Lung (tissue), 11 donors: ENCODE measurements at regions not wholly inside any gene's neighbourhood (a gene's known extent, or its start where the extent isn't known, plus 50 kb on each side); places are given as distances from the start of the nearest gene placed in this dataset.
"Not testable (repeated sequence)": the region's sequence is repeated elsewhere in the genome, so short reads cannot be mapped to it uniquely, and the experiment has no call there.

Experiments
- ATAC-seq: fragments of 200-7000 bp; cut with Tn5 transposase; one replicate; pipeline ENCODE4 v1.9.1; 2020; ENCODE audit warnings: moderate number of reproducible peaks; ENCODE audit not compliant: insufficient read depth, low FRiP score
- DNase-seq, 3 donors: peaks; one replicate each; pipeline ENCODE4 v3.0.0-alpha.2; 2013 to 2017
- H3K27ac ChIP-seq, 2 donors: one replicate each; pipeline ENCODE4 v1.5.1; 2013; ENCODE audit warnings: mild to moderate bottlenecking in 2 of 2, moderate library complexity in 2 of 2, control low read depth in 1 of 2, inconsistent platforms in 1 of 2, low read depth in 1 of 2, low read length in 1 of 2
- H3K27me3 ChIP-seq, 3 donors: one replicate each; pipeline ENCODE4 v1.5.1; 2013; ENCODE audit warnings: low read length in 2 of 3; ENCODE audit not compliant: control insufficient read depth in 3 of 3, insufficient read depth in 3 of 3
- H3K36me3 ChIP-seq, 4 donors: one replicate each; pipeline ENCODE4 v1.5.1; 2013; ENCODE audit warnings: low read length in 4 of 4, mild to moderate bottlenecking in 1 of 4, moderate library complexity in 1 of 4; ENCODE audit not compliant: control insufficient read depth in 4 of 4, insufficient read depth in 4 of 4
- H3K4me1 ChIP-seq, 5 donors: one replicate each; pipeline ENCODE4 v1.5.1; 2013; ENCODE audit warnings: low read length in 5 of 5, mild to moderate bottlenecking in 2 of 5, moderate library complexity in 1 of 5; ENCODE audit not compliant: control insufficient read depth in 5 of 5, insufficient read depth in 5 of 5
- H3K4me3 ChIP-seq: one replicate; pipeline ENCODE4 v1.5.1; 2013; ENCODE audit warnings: mild to moderate bottlenecking, control low read depth, moderate library complexity
- H3K9ac ChIP-seq, 2 donors: one replicate each; pipeline ENCODE4 v1.5.1; 2013; ENCODE audit warnings: low read length in 2 of 2, control low read depth in 1 of 2; ENCODE audit not compliant: insufficient read depth in 1 of 2
- H3K9me3 ChIP-seq, 4 donors: one replicate each; pipeline ENCODE4 v1.5.1; 2013; ENCODE audit warnings: low read length in 3 of 4, mild to moderate bottlenecking in 1 of 4, moderate library complexity in 1 of 4; ENCODE audit not compliant: control insufficient read depth in 4 of 4, insufficient read depth in 3 of 4
- WGBS, 2 donors: extraction: QIAGEN DNeasy Blood & Tissue Kit; methylation state at CpG; one replicate each; pipeline ENCODE4 v1.1.7; 2013; 5-methylcytosine and 5-hydroxymethylcytosine counted together
- TF ChIP-seq, protein P1 (sequence below): IDR thresholded peaks from 2 replicates; pipeline ENCODE4 v1.5.1; 2012; ENCODE audit warnings: mild to moderate bottlenecking; ENCODE audit errors: control extremely low read depth, extremely low read depth
- donor health status: control.
- donor health status: control.
- donor health status: Bipolar disorder and iron deficiency.
- donor health status: healthy.
- donor health status: DM: yes; HTN: yes; CAD: no.

GRCh38 chr9:102892025-102892424 is 103.1 kb upstream of the CYLC2 start:
- Histone ChIP-seq H3K36me3 (no peaks in the 10 kb centered on the region), H3K4me1 (no peaks in the 10 kb centered on the region), H3K27ac (no peak overlapping the region), H3K27me3 (no peaks in the 10 kb centered on the region), H3K4me3 (no peak overlapping the region), H3K9ac (no peak overlapping the region), H3K9me3 (peaks cover 0 to under 1% (median 0%) of the 10 kb centered on the region in 4 donors)
- TF ChIP-seq, protein P1, sequence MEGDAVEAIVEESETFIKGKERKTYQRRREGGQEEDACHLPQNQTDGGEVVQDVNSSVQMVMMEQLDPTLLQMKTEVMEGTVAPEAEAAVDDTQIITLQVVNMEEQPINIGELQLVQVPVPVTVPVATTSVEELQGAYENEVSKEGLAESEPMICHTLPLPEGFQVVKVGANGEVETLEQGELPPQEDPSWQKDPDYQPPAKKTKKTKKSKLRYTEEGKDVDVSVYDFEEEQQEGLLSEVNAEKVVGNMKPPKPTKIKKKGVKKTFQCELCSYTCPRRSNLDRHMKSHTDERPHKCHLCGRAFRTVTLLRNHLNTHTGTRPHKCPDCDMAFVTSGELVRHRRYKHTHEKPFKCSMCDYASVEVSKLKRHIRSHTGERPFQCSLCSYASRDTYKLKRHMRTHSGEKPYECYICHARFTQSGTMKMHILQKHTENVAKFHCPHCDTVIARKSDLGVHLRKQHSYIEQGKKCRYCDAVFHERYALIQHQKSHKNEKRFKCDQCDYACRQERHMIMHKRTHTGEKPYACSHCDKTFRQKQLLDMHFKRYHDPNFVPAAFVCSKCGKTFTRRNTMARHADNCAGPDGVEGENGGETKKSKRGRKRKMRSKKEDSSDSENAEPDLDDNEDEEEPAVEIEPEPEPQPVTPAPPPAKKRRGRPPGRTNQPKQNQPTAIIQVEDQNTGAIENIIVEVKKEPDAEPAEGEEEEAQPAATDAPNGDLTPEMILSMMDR, result no peak
- ATAC-seq, result no peak
- no peak for DNase-seq
- 94 to 97% methylated on average over 2 of the region's 2 CpGs for WGBS, 2 donors

DNA sequence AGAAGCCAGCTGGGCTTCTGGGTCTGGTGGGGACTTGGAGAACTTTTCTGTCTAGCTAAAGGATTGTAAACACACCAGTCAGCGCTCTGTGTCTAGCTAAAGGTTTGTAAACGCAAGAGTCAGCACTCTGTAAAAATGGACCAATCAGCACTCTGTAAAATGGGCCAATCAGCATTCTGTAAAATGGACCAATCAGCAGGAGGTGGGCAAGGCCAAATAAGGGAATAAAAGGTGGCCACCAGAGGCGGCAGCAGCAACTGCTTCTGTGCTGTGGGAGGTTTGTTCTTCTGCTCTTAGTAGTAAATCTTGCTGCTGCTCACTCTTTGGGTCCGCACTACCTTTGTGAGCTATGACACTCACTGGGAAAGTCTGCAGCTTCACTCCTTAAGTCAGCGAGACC is 106.4 kb upstream of the CYLC2 start:
- not testable (repeated sequence) for H3K27ac ChIP-seq, H3K9ac ChIP-seq, ATAC-seq, H3K36me3 ChIP-seq, H3K4me3 ChIP-seq, H3K9me3 ChIP-seq, DNase-seq, H3K27me3 ChIP-seq, H3K4me1 ChIP-seq
- 91 to 95% methylated on average over 5 of the region's 5 CpGs for WGBS, 2 donors

DNA sequence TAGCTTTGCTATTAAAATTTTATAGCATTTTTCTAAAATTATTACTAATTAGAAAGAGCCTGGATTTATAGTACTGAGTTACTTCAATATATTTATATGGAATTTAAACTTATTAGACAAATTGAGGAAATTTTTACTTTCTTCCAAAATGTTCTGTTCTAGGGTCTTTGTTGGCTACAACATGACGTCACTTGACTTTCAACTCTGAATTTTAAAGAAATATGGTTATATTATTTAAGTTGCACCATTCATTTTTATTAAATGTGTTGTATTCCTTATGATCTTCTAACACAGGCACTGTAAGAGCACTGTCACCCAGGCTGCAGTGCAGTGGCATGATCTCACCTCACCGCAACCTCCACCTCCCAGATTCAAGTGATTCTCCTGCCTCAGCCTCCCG is 119.4 kb upstream of the CYLC2 start:
- no peak overlapping the region for H3K9ac ChIP-seq
- no peak overlapping the region for H3K27ac ChIP-seq
- ATAC-seq, result no peak
- no peak for DNase-seq
- H3K36me3 ChIP-seq, result no peaks in the 10 kb centered on the region
- H3K4me3 ChIP-seq, result no peak overlapping the region
- no peaks in the 10 kb centered on the region for H3K27me3 ChIP-seq
- no peaks in the 10 kb centered on the region for H3K4me1 ChIP-seq
- WGBS, 2 donors, result 85 to 93% methylated on average over 3 of the region's 3 CpGs
- TF ChIP-seq, protein P1, result no peak
- no peaks in the 10 kb centered on the region for H3K9me3 ChIP-seq

- H3K4me3 ChIP-seq, result no peak overlapping the region
- no peak overlapping the region for H3K9ac ChIP-seq
- no peak for DNase-seq
- H3K27ac ChIP-seq, result no peak overlapping the region
- H3K4me1 ChIP-seq, result peaks cover 0 to 5% (median 0%) of the 10 kb centered on the region in 5 donors
- no peaks in the 10 kb centered on the region for H3K36me3 ChIP-seq
- WGBS, 2 donors, result 42 to 45% methylated on average over 1 of the region's 1 CpG
- no peaks in the 10 kb centered on the region for H3K9me3 ChIP-seq
- TF ChIP-seq, protein P1, result no peak
- ATAC-seq, result no peak
- H3K27me3 ChIP-seq, result no peaks in the 10 kb centered on the region
Observed at GRCh38 chr9:102867488-102867887, 127.6 kb upstream of the CYLC2 start.
